CD4-positive, alpha-beta T cell treated with Interleukin-4 for 4 hours (primary cell): ENCODE measurements at regions not wholly inside any gene's neighbourhood (a gene's known extent, or its start where the extent isn't known, plus 50 kb on each side); places are given as distances from the start of the nearest gene placed in this dataset.
"Not testable (repeated sequence)": the region's sequence is repeated elsewhere in the genome, so short reads cannot be mapped to it uniquely, and the experiment has no call there.

ENCODE experiments used
- DNase-seq: peaks from one replicate; pipeline ENCODE4 v3.0.0-alpha.2; 2020

GRCh38 chr15:70576276-70576675 is 187.1 kb downstream of the UACA start:
- DNase-seq, result no peak

GRCh38 chr15:70575231-70576226 is 187.8 kb downstream of the UACA start:
- no peak for DNase-seq

- DNase-seq, result not testable (repeated sequence)
These were observed 189.0 kb downstream of the UACA start for GRCh38 chr15:70574325-70574724.

GRCh38 chr15:70573121-70573850 is 190.1 kb downstream of the UACA start:
- DNase-seq, result no peak

- no peak for DNase-seq
These were observed 193.6 kb downstream of the UACA start for GRCh38 chr15:70569714-70570231.

- no peak for DNase-seq
These were observed 194.2 kb downstream of the UACA start for GRCh38 chr15:70569091-70569713.

- DNase-seq, result no peak
These were observed 196.4 kb downstream of the UACA start for GRCh38 chr15:70566989-70567388.

- no peak for DNase-seq
These were observed 197.1 kb downstream of the UACA start for GRCh38 chr15:70566047-70566835.

GRCh38 chr15:70563561-70564095 is 199.7 kb downstream of the UACA start:
- DNase-seq, result no peak

GRCh38 chr15:70562906-70563305 is 200.5 kb downstream of the UACA start:
- no peak for DNase-seq

- no peak for DNase-seq
These were observed 201.5 kb downstream of the UACA start for GRCh38 chr15:70561885-70562284.

- DNase-seq, result no peak
These were observed 202.6 kb downstream of the UACA start for GRCh38 chr15:70560617-70561328.

- DNase-seq, result peak; percentile 62
These were observed 203.8 kb downstream of the UACA start for GRCh38 chr15:70559265-70560239.

- DNase-seq, result no peak
These were observed 204.7 kb downstream of the UACA start for GRCh38 chr15:70558406-70559264.

GRCh38 chr15:70557521-70558258 is 205.7 kb downstream of the UACA start:
- DNase-seq, result no peak

GRCh38 chr15:70556779-70557178 is 206.6 kb downstream of the UACA start:
- DNase-seq, result no peak

- no peak for DNase-seq
These were observed 207.1 kb downstream of the UACA start for GRCh38 chr15:70556151-70556741.

- DNase-seq, result no peak
These were observed 207.6 kb downstream of the UACA start for GRCh38 chr15:70555713-70556112.
